Stimulated activated memory B cell treated with anti-CD40 and anti-IgM and Interleukin-4, amounts not matched to agents 10 μg/mL and 1 μg/mL and 100 μg/mL, for 72 hours (primary cell): ENCODE measurements at regions not wholly inside any gene's neighbourhood (a gene's known extent, or its start where the extent isn't known, plus 50 kb on each side); places are given as distances from the start of the nearest gene placed in this dataset.
"Not testable (repeated sequence)": the region's sequence is repeated elsewhere in the genome, so short reads cannot be mapped to it uniquely, and the experiment has no call there.

Experiments used
- ATAC-seq: fragments of 150-1000 bp; cut with Tn5 transposase; 2 replicates; pipeline ENCODE4 v1.10.0; 2021
- H3K27ac Mint-ChIP-seq: one replicate; pipeline ENCODE4 v1.8.0; 2022; ENCODE audit warnings: mild to moderate bottlenecking, mixed read lengths
- H3K27me3 Mint-ChIP-seq: one replicate; pipeline ENCODE4 v1.8.0; 2022; ENCODE audit warnings: mixed read lengths
- H3K36me3 Mint-ChIP-seq: one replicate; pipeline ENCODE4 v1.8.0; 2022; ENCODE audit warnings: mixed read lengths
- H3K4me1 Mint-ChIP-seq: one replicate; pipeline ENCODE4 v1.8.0; 2022; ENCODE audit warnings: mixed read lengths
- H3K4me3 Mint-ChIP-seq: one replicate; pipeline ENCODE4 v1.8.0; 2022; ENCODE audit warnings: mild to moderate bottlenecking, moderate library complexity, mixed read lengths
- H3K9me3 Mint-ChIP-seq: one replicate; pipeline ENCODE4 v1.8.0; 2022; ENCODE audit warnings: mixed read lengths

DNA sequence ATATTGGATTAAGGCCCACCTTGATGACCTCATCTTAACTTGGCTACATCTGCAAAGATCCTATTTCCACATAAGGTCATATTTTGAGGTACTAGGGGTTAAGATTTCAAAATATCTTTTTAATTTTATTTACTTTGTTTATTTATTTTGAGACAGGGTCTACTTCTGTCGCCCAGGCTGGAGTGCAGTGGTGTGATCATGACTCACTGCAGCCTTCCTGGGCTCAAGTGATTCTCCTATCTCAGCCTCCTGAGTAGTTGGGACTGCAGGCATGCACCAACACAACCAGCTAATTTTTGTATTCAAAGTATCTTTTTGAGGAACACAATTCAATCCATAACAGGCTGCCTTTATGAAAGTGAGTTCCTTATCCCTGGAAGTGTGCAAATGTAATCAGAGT, 212.3 kb downstream of the PALM2AKAP2 start:
- Mint-ChIP-seq H3K36me3 (peaks cover 29% of the 10 kb centered on the region), H3K27me3 (no peaks in the 10 kb centered on the region), H3K4me3 (no peak overlapping the region), H3K27ac (no peak overlapping the region), H3K4me1 (peaks cover 11% of the 10 kb centered on the region), H3K9me3 (peaks cover 18% of the 10 kb centered on the region)
- no peak for ATAC-seq

- Mint-ChIP-seq H3K36me3 (peaks cover 25% of the 10 kb centered on the region), H3K27ac (peak overlapping the region; percentile 68), H3K27me3 (no peaks in the 10 kb centered on the region), H3K9me3 (peaks cover 15% of the 10 kb centered on the region), H3K4me3 (no peak overlapping the region), H3K4me1 (peaks cover 11% of the 10 kb centered on the region)
- ATAC-seq = no peak
Observed at GRCh38 chr9:109993250-109993978, 213.4 kb downstream of the PALM2AKAP2 start.

DNA sequence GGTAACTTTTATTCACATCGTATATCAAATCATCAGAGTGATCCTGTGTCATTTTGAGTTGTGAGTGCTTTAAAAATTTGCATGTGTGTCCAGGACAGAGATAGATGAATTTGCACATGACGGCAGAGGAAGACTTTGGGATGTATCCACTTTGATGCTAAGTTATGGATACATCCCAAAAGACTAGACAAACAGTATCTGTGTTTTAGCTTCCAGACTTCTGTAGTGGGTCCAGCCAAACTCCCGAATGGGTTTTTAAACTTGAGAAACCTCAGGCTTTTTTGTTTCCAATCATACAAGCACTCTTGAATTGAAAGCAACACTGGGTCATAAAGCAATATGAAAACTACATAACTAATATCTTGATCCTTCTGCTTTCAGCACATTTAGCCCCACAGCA, 213.8 kb downstream of the C9orf152 start:
- Mint-ChIP-seq H3K4me1 (peaks cover 11% of the 10 kb centered on the region), H3K4me3 (no peak overlapping the region), H3K36me3 (peaks cover 17% of the 10 kb centered on the region), H3K9me3 (peaks cover 11% of the 10 kb centered on the region), H3K27me3 (no peaks in the 10 kb centered on the region), H3K27ac (peak overlapping the region; percentile 68)
- ATAC-seq = no peak

DNA sequence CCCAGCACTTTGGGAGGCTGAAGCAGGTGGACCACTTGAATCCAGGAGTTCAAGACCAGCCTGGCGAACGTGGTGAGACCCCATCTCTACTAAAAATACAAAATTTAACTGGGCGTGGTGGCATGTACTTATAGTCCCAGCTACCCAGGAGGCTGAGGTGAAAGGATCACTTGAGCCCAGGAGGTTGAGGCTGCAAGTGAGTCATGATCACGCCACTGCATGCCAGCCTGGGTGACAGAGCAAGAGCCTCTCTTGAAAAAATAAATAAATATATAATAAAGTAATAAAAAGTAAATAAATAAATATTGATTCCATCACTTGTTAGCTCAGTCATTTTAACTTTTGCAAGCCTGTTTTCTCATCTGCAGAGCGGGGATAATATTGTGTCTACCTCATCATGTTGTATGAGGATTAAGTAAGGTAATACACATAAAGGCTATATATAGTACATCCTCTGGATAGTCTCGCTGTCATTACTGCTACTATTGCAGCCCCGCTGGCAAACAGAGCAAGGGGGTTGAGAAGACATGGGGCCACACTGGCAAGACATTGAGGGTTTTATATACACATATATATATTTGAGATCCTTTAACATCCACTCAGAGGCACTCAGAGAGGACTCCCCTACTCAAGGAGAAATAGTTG, 210.9 kb downstream of the C9orf152 start:
- Mint-ChIP-seq H3K36me3 (peaks cover 13% of the 10 kb centered on the region), H3K9me3 (peaks cover 13% of the 10 kb centered on the region), H3K4me1 (peaks cover 11% of the 10 kb centered on the region), H3K27ac (no peak overlapping the region), H3K4me3 (no peak overlapping the region), H3K27me3 (no peaks in the 10 kb centered on the region)
- no peak for ATAC-seq

DNA sequence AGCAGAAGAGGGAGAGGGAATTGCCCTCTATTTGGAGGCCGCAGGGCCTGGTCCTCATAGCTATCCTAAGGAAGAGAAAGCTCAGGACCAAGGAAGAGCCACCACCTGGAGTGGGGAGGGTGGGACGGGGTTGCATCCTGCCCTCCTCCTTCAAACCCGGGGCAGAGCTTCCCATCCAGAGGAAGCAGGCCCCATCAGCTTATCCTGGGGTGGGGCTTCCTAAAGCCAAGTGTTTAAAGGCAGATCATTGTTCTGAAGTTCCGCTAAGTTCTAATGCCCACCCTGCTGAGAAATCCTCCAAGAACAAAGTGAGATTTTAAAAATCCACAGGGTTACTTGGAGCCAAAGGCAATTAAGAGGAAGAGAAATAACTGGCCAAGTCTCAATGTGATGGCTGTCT, 210.3 kb downstream of the C9orf152 start:
- H3K4me1 Mint-ChIP-seq = peaks cover 11% of the 10 kb centered on the region
- H3K9me3 Mint-ChIP-seq = peaks cover 14% of the 10 kb centered on the region
- peaks cover 13% of the 10 kb centered on the region for H3K36me3 Mint-ChIP-seq
- H3K27me3 Mint-ChIP-seq = no peaks in the 10 kb centered on the region
- peak overlapping the region; percentile 45 for H3K27ac Mint-ChIP-seq
- ATAC-seq = no peak
- H3K4me3 Mint-ChIP-seq = no peak overlapping the region

GRCh38 chr9:110005521-110005920, 202.4 kb downstream of the C9orf152 start:
- H3K4me1 Mint-ChIP-seq = peaks cover 43% of the 10 kb centered on the region
- H3K4me3 Mint-ChIP-seq = peak overlapping the region; percentile 72
- peak overlapping the region; percentile 86 for H3K27ac Mint-ChIP-seq
- not testable (repeated sequence) for ATAC-seq, H3K27me3 Mint-ChIP-seq
- H3K36me3 Mint-ChIP-seq = peaks cover 32% of the 10 kb centered on the region
- H3K9me3 Mint-ChIP-seq = peaks cover 21% of the 10 kb centered on the region

DNA sequence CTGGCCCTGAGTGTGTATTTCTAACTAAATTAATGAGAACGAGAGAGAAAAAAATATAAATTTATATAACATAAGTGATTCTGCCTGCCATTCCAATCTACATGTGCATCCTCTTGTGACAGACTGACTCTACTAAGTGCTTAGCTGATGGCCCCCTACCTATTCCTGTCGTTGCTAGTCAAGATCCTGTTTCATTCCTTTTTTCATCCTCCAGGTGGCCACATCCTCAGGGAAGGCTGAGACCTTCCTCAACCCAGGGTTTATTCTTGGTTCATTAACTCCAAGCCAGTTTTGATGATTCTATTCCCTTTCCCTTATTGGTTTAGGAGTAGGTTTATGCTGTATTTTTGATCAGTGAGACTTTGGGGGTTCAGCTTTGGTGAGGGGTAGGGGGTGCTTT, 201.3 kb downstream of the C9orf152 start:
- no peaks in the 10 kb centered on the region for H3K27me3 Mint-ChIP-seq
- peaks cover 19% of the 10 kb centered on the region for H3K9me3 Mint-ChIP-seq
- peak overlapping the region; percentile 86 for H3K27ac Mint-ChIP-seq
- ATAC-seq = no peak
- peaks cover 43% of the 10 kb centered on the region for H3K4me1 Mint-ChIP-seq
- H3K36me3 Mint-ChIP-seq = peaks cover 26% of the 10 kb centered on the region
- no peak overlapping the region for H3K4me3 Mint-ChIP-seq

DNA sequence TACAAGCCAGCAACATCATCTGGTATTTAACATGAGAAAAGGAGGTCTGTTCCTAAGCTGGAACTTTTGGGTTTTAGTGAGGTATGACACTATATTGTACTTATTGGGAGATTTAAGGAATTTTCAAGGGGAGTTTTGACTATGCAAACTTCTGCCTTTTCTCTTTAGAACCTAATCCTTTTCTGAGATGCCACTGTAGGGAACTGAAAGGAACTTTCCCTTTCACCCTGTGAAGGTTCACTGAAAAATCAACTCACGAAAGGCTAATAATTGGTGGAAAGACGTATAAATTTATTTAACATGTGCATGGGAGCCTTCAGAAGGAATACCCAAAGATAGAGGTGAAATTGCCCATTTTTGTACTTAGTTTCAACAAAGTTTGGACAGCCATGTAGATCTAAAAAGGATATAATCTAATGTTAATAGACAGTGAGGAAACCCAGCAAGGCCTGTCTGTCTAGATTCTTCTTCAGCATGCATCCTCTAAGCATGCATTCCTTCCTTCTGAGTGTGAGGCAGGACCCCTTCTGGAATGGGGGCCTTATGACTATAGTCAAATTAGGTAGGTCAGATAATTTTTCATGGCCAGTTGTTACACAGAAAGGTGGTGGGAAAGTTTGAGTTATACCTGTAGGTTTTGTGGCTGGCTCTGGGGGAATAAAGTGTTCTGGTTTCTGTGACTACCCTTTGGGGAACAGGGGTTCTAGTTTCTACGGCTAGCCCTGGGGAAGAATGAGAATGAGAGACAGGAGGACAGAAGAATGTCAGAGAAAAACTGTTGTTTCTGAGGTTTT, 200.3 kb downstream of the C9orf152 start:
- Mint-ChIP-seq H3K27me3 (no peaks in the 10 kb centered on the region), H3K4me3 (no peak overlapping the region), H3K4me1 (peaks cover 43% of the 10 kb centered on the region), H3K36me3 (peaks cover 26% of the 10 kb centered on the region), H3K9me3 (peaks cover 19% of the 10 kb centered on the region), H3K27ac (peak overlapping the region; percentile 86)
- ATAC-seq = peak; percentile 72

DNA sequence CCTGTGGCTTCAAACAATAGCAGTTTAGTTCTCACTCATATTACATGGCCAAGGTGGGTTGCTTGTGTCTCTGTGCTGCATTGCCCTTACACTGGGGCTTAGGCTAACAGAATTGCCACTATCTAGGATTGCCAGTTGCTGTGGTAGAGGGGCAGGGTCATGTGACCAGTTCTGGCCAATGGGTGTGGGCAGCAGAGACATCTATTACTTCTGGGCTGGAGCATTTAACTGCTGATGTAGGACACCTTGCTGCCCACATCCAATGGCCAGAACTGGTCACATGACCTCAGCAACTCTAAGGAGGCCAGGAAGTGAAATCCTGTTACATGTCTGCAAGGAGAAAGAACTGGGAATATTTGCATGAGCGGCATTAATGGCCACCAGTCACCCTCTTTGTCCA, 199.3 kb downstream of the C9orf152 start:
- H3K27me3 Mint-ChIP-seq = no peaks in the 10 kb centered on the region
- H3K9me3 Mint-ChIP-seq = peaks cover 11% of the 10 kb centered on the region
- H3K27ac Mint-ChIP-seq = peak overlapping the region; percentile 86
- no peak overlapping the region for H3K4me3 Mint-ChIP-seq
- H3K36me3 Mint-ChIP-seq = peaks cover 18% of the 10 kb centered on the region
- ATAC-seq = no peak
- H3K4me1 Mint-ChIP-seq = peaks cover 43% of the 10 kb centered on the region

- Mint-ChIP-seq H3K4me1 (peaks cover 35% of the 10 kb centered on the region), H3K4me3 (no peak overlapping the region), H3K27ac (no peak overlapping the region), H3K36me3 (no peaks in the 10 kb centered on the region), H3K9me3 (peaks cover 2% of the 10 kb centered on the region), H3K27me3 (no peaks in the 10 kb centered on the region)
- no peak for ATAC-seq
Observed at GRCh38 chr9:110011628-110012320, 196.2 kb downstream of the C9orf152 start.

GRCh38 chr9:110013064-110013463, 194.9 kb downstream of the C9orf152 start:
- H3K4me3 Mint-ChIP-seq = no peak overlapping the region
- H3K27ac Mint-ChIP-seq = no peak overlapping the region
- H3K36me3 Mint-ChIP-seq = no peaks in the 10 kb centered on the region
- ATAC-seq = no peak
- H3K9me3 Mint-ChIP-seq = peaks cover 2% of the 10 kb centered on the region
- H3K27me3 Mint-ChIP-seq = no peaks in the 10 kb centered on the region
- H3K4me1 Mint-ChIP-seq = peaks cover 27% of the 10 kb centered on the region

DNA sequence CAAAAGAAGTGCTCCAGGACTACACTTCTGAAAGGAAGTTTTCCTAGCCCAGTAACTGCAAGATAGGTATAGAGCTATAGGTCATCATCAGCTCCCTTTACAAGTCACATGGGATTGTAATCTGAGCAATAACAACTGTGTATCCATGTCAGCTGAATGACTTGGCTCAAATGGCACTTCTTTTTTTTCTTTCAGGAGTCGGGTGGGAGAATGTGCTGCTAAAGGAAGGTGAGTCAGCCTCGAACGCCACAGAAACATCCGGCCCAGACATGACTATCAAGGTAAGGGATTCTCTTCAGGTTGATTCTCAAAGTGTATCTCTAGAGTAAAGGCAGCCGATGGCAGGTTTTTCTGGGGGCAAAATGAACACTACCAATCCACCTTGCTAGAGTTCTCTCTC, 192.2 kb downstream of the C9orf152 start:
- Mint-ChIP-seq H3K27ac (peak overlapping the region; percentile 71), H3K4me1 (peaks cover 15% of the 10 kb centered on the region), H3K9me3 (no peaks in the 10 kb centered on the region), H3K36me3 (no peaks in the 10 kb centered on the region), H3K4me3 (no peak overlapping the region), H3K27me3 (no peaks in the 10 kb centered on the region)
- no peak for ATAC-seq

DNA sequence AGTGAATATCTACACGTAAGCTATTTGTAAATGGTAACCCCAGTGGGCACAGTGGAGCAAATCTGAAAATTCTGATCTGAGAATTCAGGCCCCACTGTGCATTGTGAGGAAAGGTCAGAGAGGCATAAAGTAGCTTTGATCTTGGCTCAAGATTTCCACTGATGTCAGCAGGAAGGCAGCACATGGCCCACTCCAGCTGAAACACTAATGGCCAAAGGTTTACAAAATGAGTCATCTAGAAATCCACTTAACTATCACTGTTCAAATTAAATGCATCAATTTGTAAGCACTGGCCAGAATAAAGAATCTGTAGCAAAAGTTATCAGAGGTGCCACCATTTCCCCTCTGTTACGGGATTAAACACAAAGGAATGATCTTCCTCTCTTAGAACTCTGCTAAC, 191.6 kb downstream of the C9orf152 start:
- Mint-ChIP-seq H3K9me3 (no peaks in the 10 kb centered on the region), H3K4me1 (peaks cover 15% of the 10 kb centered on the region), H3K27me3 (no peaks in the 10 kb centered on the region), H3K27ac (peak overlapping the region; percentile 71), H3K36me3 (no peaks in the 10 kb centered on the region), H3K4me3 (no peak overlapping the region)
- ATAC-seq = peak; percentile 71

- not testable (repeated sequence) for H3K27ac Mint-ChIP-seq, ATAC-seq, H3K36me3 Mint-ChIP-seq, H3K9me3 Mint-ChIP-seq, H3K27me3 Mint-ChIP-seq, H3K4me3 Mint-ChIP-seq
- H3K4me1 Mint-ChIP-seq = peaks cover 24% of the 10 kb centered on the region
Observed at GRCh38 chr9:110020216-110020615, 187.7 kb downstream of the C9orf152 start.

- peak overlapping the region; percentile 82 for H3K27ac Mint-ChIP-seq
- peak; percentile 98 for ATAC-seq
- peaks cover 28% of the 10 kb centered on the region for H3K4me1 Mint-ChIP-seq
- no peaks in the 10 kb centered on the region for H3K9me3 Mint-ChIP-seq
- no peaks in the 10 kb centered on the region for H3K27me3 Mint-ChIP-seq
- peak overlapping the region; percentile 56 for H3K4me3 Mint-ChIP-seq
- H3K36me3 Mint-ChIP-seq = no peaks in the 10 kb centered on the region
Observed at GRCh38 chr9:110021891-110022290, 186.1 kb downstream of the C9orf152 start.
